ENCODE measurements at regions not wholly inside any gene's neighbourhood (a gene's known extent, or its start where the extent isn't known, plus 50 kb on each side); places are given as distances from the start of the nearest gene placed in this dataset.

DNA sequence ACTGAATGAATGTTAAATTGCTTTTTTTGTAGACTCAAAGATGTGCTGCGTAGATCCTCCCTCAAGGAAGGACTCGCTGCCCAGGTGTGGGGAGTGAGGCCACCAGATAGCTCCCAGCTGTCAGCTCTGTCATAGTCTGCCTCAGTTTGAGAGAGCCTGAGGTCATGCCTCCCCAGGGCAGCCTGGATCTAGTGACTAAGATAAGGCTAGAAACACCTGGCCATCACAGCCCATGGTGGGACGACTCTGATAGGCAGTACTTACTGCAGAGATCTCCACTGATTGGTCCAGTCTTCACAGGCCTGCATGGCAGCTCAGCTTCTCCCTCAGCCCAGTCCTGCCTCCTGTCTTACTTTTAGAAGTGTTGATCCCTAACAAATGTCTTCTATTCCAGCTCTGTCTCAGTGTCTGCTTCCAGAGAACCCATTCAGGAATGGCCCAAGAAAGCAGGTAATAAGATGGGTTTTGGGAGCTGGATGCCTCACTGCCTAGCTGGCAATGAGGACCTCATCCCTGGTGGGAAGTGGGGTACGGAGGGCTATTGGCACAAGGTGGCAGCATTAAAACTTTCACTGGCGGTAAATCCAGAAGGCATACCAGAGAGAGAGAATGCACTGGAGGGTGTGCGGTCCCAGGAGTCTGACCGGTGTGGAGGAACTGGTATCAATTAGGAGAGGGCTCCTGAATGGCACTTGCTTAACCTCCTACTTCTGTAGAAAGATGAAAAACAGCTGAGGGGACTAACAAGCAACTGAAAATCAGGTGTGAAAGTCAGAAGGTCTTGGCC, 55.3 kb upstream of the GPR37L1 start:
- no peak for TF ChIP-seq POLR2A (IDR thresholded peaks at IDR 0.05)
- TF ChIP-seq, protein P1, sequence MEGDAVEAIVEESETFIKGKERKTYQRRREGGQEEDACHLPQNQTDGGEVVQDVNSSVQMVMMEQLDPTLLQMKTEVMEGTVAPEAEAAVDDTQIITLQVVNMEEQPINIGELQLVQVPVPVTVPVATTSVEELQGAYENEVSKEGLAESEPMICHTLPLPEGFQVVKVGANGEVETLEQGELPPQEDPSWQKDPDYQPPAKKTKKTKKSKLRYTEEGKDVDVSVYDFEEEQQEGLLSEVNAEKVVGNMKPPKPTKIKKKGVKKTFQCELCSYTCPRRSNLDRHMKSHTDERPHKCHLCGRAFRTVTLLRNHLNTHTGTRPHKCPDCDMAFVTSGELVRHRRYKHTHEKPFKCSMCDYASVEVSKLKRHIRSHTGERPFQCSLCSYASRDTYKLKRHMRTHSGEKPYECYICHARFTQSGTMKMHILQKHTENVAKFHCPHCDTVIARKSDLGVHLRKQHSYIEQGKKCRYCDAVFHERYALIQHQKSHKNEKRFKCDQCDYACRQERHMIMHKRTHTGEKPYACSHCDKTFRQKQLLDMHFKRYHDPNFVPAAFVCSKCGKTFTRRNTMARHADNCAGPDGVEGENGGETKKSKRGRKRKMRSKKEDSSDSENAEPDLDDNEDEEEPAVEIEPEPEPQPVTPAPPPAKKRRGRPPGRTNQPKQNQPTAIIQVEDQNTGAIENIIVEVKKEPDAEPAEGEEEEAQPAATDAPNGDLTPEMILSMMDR (IDR thresholded peaks at IDR 0.05), result no peak
- no peak for TF ChIP-seq POLR2AphosphoS5 (IDR thresholded peaks at IDR 0.05)
- TF ChIP-seq EP300 (IDR thresholded peaks at IDR 0.05), result no peak

All from upper lobe of left lung (tissue), 4 donors.